ENCODE measurements at regions not wholly inside any gene's neighbourhood (a gene's known extent, or its start where the extent isn't known, plus 50 kb on each side); places are given as distances from the start of the nearest gene placed in this dataset.

- DNase-seq: no peak
Observed at GRCh38 chrX:42093756-42094155, 170.4 kb upstream of the CASK start.

GRCh38 chrX:42090395-42090794 is 167.0 kb upstream of the CASK start:
- peak in 1 of 3 experiments; percentile 30 for DNase-seq

GRCh38 chrX:42089031-42089430 is 165.7 kb upstream of the CASK start:
- no peak for DNase-seq

- DNase-seq: no peak
Observed at GRCh38 chrX:42087960-42088359, 164.6 kb upstream of the CASK start.

GRCh38 chrX:42085836-42086235 is 162.5 kb upstream of the CASK start:
- no peak for DNase-seq

GRCh38 chrX:42079968-42080367 is 156.6 kb upstream of the CASK start:
- no peak for DNase-seq

GRCh38 chrX:42077675-42078074 is 154.3 kb upstream of the CASK start:
- no peak for DNase-seq

GRCh38 chrX:42075032-42075431 is 151.7 kb upstream of the CASK start:
- no peak for DNase-seq

GRCh38 chrX:42073448-42073847 is 150.1 kb upstream of the CASK start:
- DNase-seq: no peak

GRCh38 chrX:42070866-42071265 is 147.5 kb upstream of the CASK start:
- no peak for DNase-seq

- DNase-seq: no peak
Observed at GRCh38 chrX:42054256-42054655, 130.9 kb upstream of the CASK start.

GRCh38 chrX:42050345-42050744 is 127.0 kb upstream of the CASK start:
- no peak for DNase-seq

GRCh38 chrX:42047886-42048285 is 124.5 kb upstream of the CASK start:
- DNase-seq: no peak

- DNase-seq: no peak
Observed at GRCh38 chrX:42028109-42028508, 104.8 kb upstream of the CASK start.

- DNase-seq: no peak
Observed at GRCh38 chrX:42027367-42028000, 104.1 kb upstream of the CASK start.

GRCh38 chrX:42025861-42026260 is 102.5 kb upstream of the CASK start:
- DNase-seq: no peak

- DNase-seq: no peak
Observed at GRCh38 chrX:42023122-42023521, 99.8 kb upstream of the CASK start.

GRCh38 chrX:42022158-42022557 is 98.8 kb upstream of the CASK start:
- no peak for DNase-seq

- no peak for DNase-seq
Observed at GRCh38 chrX:42021058-42021457, 97.7 kb upstream of the CASK start.

GRCh38 chrX:42020225-42020624 is 96.9 kb upstream of the CASK start:
- DNase-seq: no peak

GRCh38 chrX:42017971-42018370 is 94.6 kb upstream of the CASK start:
- DNase-seq: no peak

GRCh38 chrX:42000836-42001235 is 77.5 kb upstream of the CASK start:
- no peak for DNase-seq

GRCh38 chrX:41984628-41985027 is 61.3 kb upstream of the CASK start:
- no peak for DNase-seq

- DNase-seq: no peak
Observed at GRCh38 chrX:41982953-41983352, 59.6 kb upstream of the CASK start.

- DNase-seq: no peak
Observed at GRCh38 chrX:41981481-41982013, 58.2 kb upstream of the CASK start.
